A549 (cell line): ENCODE measurements at regions not wholly inside any gene's neighbourhood (a gene's known extent, or its start where the extent isn't known, plus 50 kb on each side); places are given as distances from the start of the nearest gene placed in this dataset.

Experiments
- BCL3 ChIP-seq: fragments of >200 bp; sonication (Bioruptor Twin); formaldehyde crosslinking; IDR thresholded peaks from 3 replicates; pipeline ENCODE4 v1.6.1; 2016
- CBX8 ChIP-seq: fragments of 200-600 bp; sonication (generic); IDR thresholded peaks from 2 replicates; pipeline ENCODE4 v1.6.1; 2016
- CHD2 ChIP-seq: fragments of 150-350 bp; IDR thresholded peaks from 2 replicates; pipeline ENCODE4 v1.6.1; 2014; ENCODE audit warnings: low read length; ENCODE audit not compliant: partially characterized antibody
- EP300 ChIP-seq, 2 experiments: fragments of >200 bp; sonication (Bioruptor Twin); formaldehyde crosslinking; IDR thresholded peaks; 2 replicates in 1 of 2; 3 replicates in 1 of 2; pipeline ENCODE4 v1.6.1; 2016 to 2017
- MAFK ChIP-seq: fragments of 450-650 bp; IDR thresholded peaks from 2 replicates; pipeline ENCODE4 v1.6.1; 2014; ENCODE audit not compliant: partially characterized antibody
- PHF8 ChIP-seq: fragments of 200-600 bp; sonication (generic); IDR thresholded peaks from 2 replicates; pipeline ENCODE4 v1.6.1; 2016; ENCODE audit warnings: low read depth, mild to moderate bottlenecking, antibody characterized with exemption, moderate library complexity, borderline replicate concordance
- POLR2A ChIP-seq: IDR thresholded peaks from 2 replicates; pipeline ENCODE4 v1.6.1; 2012; ENCODE audit warnings: mild to moderate bottlenecking, low read length
- SMC3 ChIP-seq: fragments of >200 bp; sonication (Bioruptor Twin); formaldehyde crosslinking; IDR thresholded peaks from 3 replicates; pipeline ENCODE4 v1.6.1; 2018; ENCODE audit warnings: inconsistent platforms
- TF ChIP-seq, protein P1 (sequence below): fragments of 250-450 bp; sonication (Bioruptor Pico); IDR thresholded peaks from 2 replicates; pipeline ENCODE4 v1.5.0; 2021; ENCODE audit warnings: mild to moderate bottlenecking, moderate library complexity, borderline replicate concordance
- TF ChIP-seq, protein P2 (sequence below): fragments of >200 bp; sonication (Bioruptor Twin); formaldehyde crosslinking; IDR thresholded peaks from 3 replicates; pipeline ENCODE4 v1.5.1; 2016
- TF ChIP-seq, protein P3 (sequence below): IDR thresholded peaks from 2 replicates; pipeline ENCODE4 v1.6.1; 2012

- TF ChIP-seq CHD2, result no peak
- TF ChIP-seq PHF8, result no peak
- no peak for TF ChIP-seq SMC3
- TF ChIP-seq, protein P1, sequence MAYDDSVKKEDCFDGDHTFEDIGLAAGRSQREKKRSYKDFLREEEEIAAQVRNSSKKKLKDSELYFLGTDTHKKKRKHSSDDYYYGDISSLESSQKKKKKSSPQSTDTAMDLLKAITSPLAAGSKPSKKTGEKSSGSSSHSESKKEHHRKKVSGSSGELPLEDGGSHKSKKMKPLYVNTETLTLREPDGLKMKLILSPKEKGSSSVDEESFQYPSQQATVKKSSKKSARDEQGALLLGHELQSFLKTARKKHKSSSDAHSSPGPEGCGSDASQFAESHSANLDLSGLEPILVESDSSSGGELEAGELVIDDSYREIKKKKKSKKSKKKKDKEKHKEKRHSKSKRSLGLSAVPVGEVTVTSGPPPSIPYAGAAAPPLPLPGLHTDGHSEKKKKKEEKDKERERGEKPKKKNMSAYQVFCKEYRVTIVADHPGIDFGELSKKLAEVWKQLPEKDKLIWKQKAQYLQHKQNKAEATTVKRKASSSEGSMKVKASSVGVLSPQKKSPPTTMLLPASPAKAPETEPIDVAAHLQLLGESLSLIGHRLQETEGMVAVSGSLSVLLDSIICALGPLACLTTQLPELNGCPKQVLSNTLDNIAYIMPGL (CRISPR knock-in tag), result no peak
- TF ChIP-seq, protein P2, sequence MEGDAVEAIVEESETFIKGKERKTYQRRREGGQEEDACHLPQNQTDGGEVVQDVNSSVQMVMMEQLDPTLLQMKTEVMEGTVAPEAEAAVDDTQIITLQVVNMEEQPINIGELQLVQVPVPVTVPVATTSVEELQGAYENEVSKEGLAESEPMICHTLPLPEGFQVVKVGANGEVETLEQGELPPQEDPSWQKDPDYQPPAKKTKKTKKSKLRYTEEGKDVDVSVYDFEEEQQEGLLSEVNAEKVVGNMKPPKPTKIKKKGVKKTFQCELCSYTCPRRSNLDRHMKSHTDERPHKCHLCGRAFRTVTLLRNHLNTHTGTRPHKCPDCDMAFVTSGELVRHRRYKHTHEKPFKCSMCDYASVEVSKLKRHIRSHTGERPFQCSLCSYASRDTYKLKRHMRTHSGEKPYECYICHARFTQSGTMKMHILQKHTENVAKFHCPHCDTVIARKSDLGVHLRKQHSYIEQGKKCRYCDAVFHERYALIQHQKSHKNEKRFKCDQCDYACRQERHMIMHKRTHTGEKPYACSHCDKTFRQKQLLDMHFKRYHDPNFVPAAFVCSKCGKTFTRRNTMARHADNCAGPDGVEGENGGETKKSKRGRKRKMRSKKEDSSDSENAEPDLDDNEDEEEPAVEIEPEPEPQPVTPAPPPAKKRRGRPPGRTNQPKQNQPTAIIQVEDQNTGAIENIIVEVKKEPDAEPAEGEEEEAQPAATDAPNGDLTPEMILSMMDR, result no peak
- TF ChIP-seq, protein P3, sequence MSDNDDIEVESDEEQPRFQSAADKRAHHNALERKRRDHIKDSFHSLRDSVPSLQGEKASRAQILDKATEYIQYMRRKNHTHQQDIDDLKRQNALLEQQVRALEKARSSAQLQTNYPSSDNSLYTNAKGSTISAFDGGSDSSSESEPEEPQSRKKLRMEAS, result no peak
- no peak for TF ChIP-seq BCL3
- TF ChIP-seq CBX8, result no peak
- no peak for TF ChIP-seq POLR2A
- no peak for TF ChIP-seq EP300 (IDR thresholded peaks at IDR 0.05)
- no peak for TF ChIP-seq MAFK
Observed at GRCh38 chr18:38353149-38353548, 787.6 kb upstream of the CELF4 start.
